Skeletal muscle satellite cell (primary cell): ENCODE measurements at regions not wholly inside any gene's neighbourhood (a gene's known extent, or its start where the extent isn't known, plus 50 kb on each side); places are given as distances from the start of the nearest gene placed in this dataset.
A peak's percentile ranks its signal among the peaks of the same experiment; 100 is the strongest.

Experiments
- H3K27me3 ChIP-seq: 2 replicates; pipeline ENCODE4 v1.7.0; 2013; ENCODE audit warnings: low read length; ENCODE audit not compliant: control insufficient read depth, insufficient read depth
- H3K36me3 ChIP-seq: 2 replicates; pipeline ENCODE4 v1.7.0; 2013; ENCODE audit warnings: mild to moderate bottlenecking, control low read depth, low read length; ENCODE audit not compliant: insufficient read depth
- H3K4me1 ChIP-seq: 2 replicates; pipeline ENCODE4 v1.7.0; 2013; ENCODE audit warnings: low read length; ENCODE audit not compliant: control insufficient read depth, insufficient read depth
- H3K4me2 ChIP-seq: 2 replicates; pipeline ENCODE4 v1.7.0; 2013; ENCODE audit warnings: mild to moderate bottlenecking, low read length
- H3K4me3 ChIP-seq: 2 replicates; pipeline ENCODE4 v1.7.0; 2013; ENCODE audit warnings: low read length
- H3K9ac ChIP-seq: 2 replicates; pipeline ENCODE4 v1.7.0; 2013; ENCODE audit warnings: mild to moderate bottlenecking, low read depth, low read length, moderate library complexity
- H3K9me3 ChIP-seq: replicated peaks from 2 replicates; pipeline ENCODE4 v1.7.0; 2013; ENCODE audit warnings: mild to moderate bottlenecking, control low read depth, low read length

GRCh38 chr15:35151381-35151780 lies 66.3 kb upstream of the NANOGP8 start:
- Histone ChIP-seq H3K9me3 (no peaks in the 10 kb centered on the region), H3K4me1 (no peaks in the 10 kb centered on the region), H3K9ac (no peak overlapping the region), H3K4me3 (no peak overlapping the region), H3K27me3 (no peaks in the 10 kb centered on the region), H3K36me3 (no peaks in the 10 kb centered on the region), H3K4me2 (no peak overlapping the region)

GRCh38 chr15:35150361-35150760 lies 65.3 kb upstream of the NANOGP8 start:
- Histone ChIP-seq H3K36me3 (no peaks in the 10 kb centered on the region), H3K4me1 (no peaks in the 10 kb centered on the region), H3K27me3 (no peaks in the 10 kb centered on the region), H3K9ac (no peak overlapping the region), H3K4me3 (no peak overlapping the region), H3K4me2 (no peak overlapping the region), H3K9me3 (no peaks in the 10 kb centered on the region)

- Histone ChIP-seq H3K4me1 (peaks cover 21% of the 10 kb centered on the region), H3K4me2 (no peak overlapping the region), H3K4me3 (no peak overlapping the region)
Measured at GRCh38 chr15:35145336-35145735, 60.2 kb upstream of the NANOGP8 start.

GRCh38 chr15:35142578-35142977 lies 57.5 kb upstream of the NANOGP8 start:
- no peaks in the 10 kb centered on the region for H3K36me3 ChIP-seq
- H3K9me3 ChIP-seq = no peaks in the 10 kb centered on the region
- H3K4me2 ChIP-seq = peak overlapping the region; percentile 29
- peaks cover 21% of the 10 kb centered on the region for H3K4me1 ChIP-seq
- H3K9ac ChIP-seq = peak overlapping the region; percentile 30
- no peaks in the 10 kb centered on the region for H3K27me3 ChIP-seq
- no peak overlapping the region for H3K4me3 ChIP-seq

More at GRCh38 chr15:35145336-35145735, 60.2 kb upstream of the NANOGP8 start:
- Histone ChIP-seq H3K9ac (no peak overlapping the region), H3K36me3 (no peaks in the 10 kb centered on the region), H3K9me3 (no peaks in the 10 kb centered on the region), H3K27me3 (no peaks in the 10 kb centered on the region)

GRCh38 chr15:35141743-35142471 lies 56.8 kb upstream of the NANOGP8 start:
- H3K27me3 ChIP-seq = no peaks in the 10 kb centered on the region
- H3K36me3 ChIP-seq = no peaks in the 10 kb centered on the region
- no peak overlapping the region for H3K4me3 ChIP-seq
- peak overlapping the region; percentile 29 for H3K4me2 ChIP-seq
- peak overlapping the region; percentile 30 for H3K9ac ChIP-seq
- no peaks in the 10 kb centered on the region for H3K9me3 ChIP-seq
- H3K4me1 ChIP-seq = peaks cover 21% of the 10 kb centered on the region

GRCh38 chr15:35139822-35140221 lies 54.7 kb upstream of the NANOGP8 start:
- Histone ChIP-seq H3K4me1 (peaks cover 21% of the 10 kb centered on the region), H3K4me3 (no peak overlapping the region), H3K4me2 (no peak overlapping the region), H3K9ac (no peak overlapping the region), H3K36me3 (no peaks in the 10 kb centered on the region), H3K9me3 (no peaks in the 10 kb centered on the region), H3K27me3 (no peaks in the 10 kb centered on the region)

- H3K4me3 ChIP-seq = no peak overlapping the region
- peaks cover 13% of the 10 kb centered on the region for H3K4me1 ChIP-seq
- no peak overlapping the region for H3K9ac ChIP-seq
- no peaks in the 10 kb centered on the region for H3K27me3 ChIP-seq
- no peaks in the 10 kb centered on the region for H3K36me3 ChIP-seq
- no peaks in the 10 kb centered on the region for H3K9me3 ChIP-seq
- H3K4me2 ChIP-seq = no peak overlapping the region
Measured at GRCh38 chr15:35137190-35137574, 52.1 kb upstream of the NANOGP8 start.

GRCh38 chr15:35136321-35137189 lies 51.5 kb upstream of the NANOGP8 start:
- no peaks in the 10 kb centered on the region for H3K27me3 ChIP-seq

More at GRCh38 chr15:35136321-35137189, 51.5 kb upstream of the NANOGP8 start:
- Histone ChIP-seq H3K9ac (no peak overlapping the region), H3K4me1 (peaks cover 6% of the 10 kb centered on the region), H3K36me3 (no peaks in the 10 kb centered on the region), H3K9me3 (no peaks in the 10 kb centered on the region), H3K4me3 (no peak overlapping the region), H3K4me2 (no peak overlapping the region)
